Gastrocnemius medialis (tissue), 4 donors: ENCODE measurements at regions not wholly inside any gene's neighbourhood (a gene's known extent, or its start where the extent isn't known, plus 50 kb on each side); places are given as distances from the start of the nearest gene placed in this dataset.

Experiments
- ATAC-seq, 2 donors: fragments of 150-250 bp; one replicate each; pipeline ENCODE4 v1.9.1; 2016
- DNase-seq, 2 donors: peaks; one replicate each; pipeline ENCODE4 v3.0.0-alpha.2; 2019
- H3K27ac ChIP-seq, 4 donors: fragments of 200-600 bp; sonication (generic); 1 replicate in 1 of 4; 2 replicates in 3 of 4; pipeline ENCODE4 v1.5.1; 2016 to 2018; ENCODE audit warnings: mild to moderate bottlenecking in 2 of 4, moderate library complexity in 1 of 4
- H3K27me3 ChIP-seq, 3 donors: fragments of 200-600 bp; sonication (generic) in 2 of 3; 1 replicate in 1 of 3; 2 replicates in 2 of 3; pipeline versions ENCODE4 v1.5.1 to v1.6.0; 2016 to 2019; ENCODE audit warnings: mild to moderate bottlenecking in 1 of 3, moderate library complexity in 1 of 3
- H3K36me3 ChIP-seq, 2 donors: fragments of 200-600 bp; sonication (generic) in 1 of 2; one replicate each; pipeline ENCODE4 v1.5.1; 2017 to 2018
- H3K4me1 ChIP-seq, 2 donors: fragments of 200-600 bp; sonication (generic) in 1 of 2; one replicate each; pipeline ENCODE4 v1.5.1; 2016 to 2017; ENCODE audit warnings: mild to moderate bottlenecking in 2 of 2
- H3K4me3 ChIP-seq, 4 donors: fragments of 200-600 bp; sonication (generic) in 3 of 4; 1 replicate in 1 of 4; 2 replicates in 3 of 4; pipeline ENCODE4 v1.5.1; 2016 to 2019; ENCODE audit warnings: mild to moderate bottlenecking in 2 of 4
- H3K9me3 ChIP-seq, 3 donors: fragments of 200-600 bp; sonication (generic) in 2 of 3; 1 replicate in 1 of 3; 2 replicates in 2 of 3; pipeline ENCODE4 v1.5.1; 2016 to 2019
- CTCF ChIP-seq, 5 experiments: fragments of 450-650 bp in 3 of 5; fragments of 200-600 bp in 2 of 5; sonication (generic) in 2 of 5; IDR thresholded peaks in 4 of 5; conservative IDR thresholded peaks in 1 of 5; 1 replicate in 4 of 5; 2 replicates in 1 of 5; pipeline ENCODE4 v1.5.1; 2016 to 2019; ENCODE audit warnings: antibody characterized with exemption in 5 of 5, mild to moderate bottlenecking in 3 of 5, moderate library complexity in 3 of 5
- POLR2A ChIP-seq, 2 donors: fragments of 450-650 bp; IDR thresholded peaks; one replicate each; pipeline ENCODE4 v1.6.1; 2017; ENCODE audit warnings: antibody characterized with exemption in 2 of 2, mild to moderate bottlenecking in 2 of 2, moderate library complexity in 2 of 2
- in situ Hi-C, 4 donors: fragments of 200-750 bp; cut with MboI; loops; one replicate each; pipeline versions ENCODE4 v1.15.0 to v1.8.0; 2017; ENCODE audit warnings: low sequenced_read_pairs in 4 of 4
- intact Hi-C: fragments of 100-400 bp; cut with DNase I; formaldehyde crosslinking; loops from one replicate; pipeline ENCODE4 v1.15.1; 2023; ENCODE audit warnings: low total_unique reads

DNA sequence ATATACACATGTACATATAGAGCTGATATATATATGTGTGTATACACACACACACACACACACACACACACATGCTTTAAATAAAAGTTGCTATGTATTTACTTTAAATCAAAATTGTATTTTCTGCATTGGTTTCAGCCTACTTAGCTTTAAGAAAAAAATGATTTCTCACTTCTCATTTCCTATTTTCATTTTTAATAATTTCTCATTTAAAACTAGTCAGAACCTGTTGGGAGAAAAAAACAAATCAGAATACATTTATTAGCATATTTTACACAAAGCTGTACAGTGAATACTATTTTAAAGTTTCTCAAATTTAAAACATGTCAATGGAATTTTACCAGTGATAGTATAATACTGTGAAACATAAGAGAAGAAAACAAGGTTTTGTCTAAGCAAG, 681.8 kb downstream of the CENPC start:
- Histone ChIP-seq H3K27me3 (no peaks in the 10 kb centered on the region), H3K4me1 (no peaks in the 10 kb centered on the region), H3K4me3 (no peak overlapping the region), H3K36me3 (no peaks in the 10 kb centered on the region), H3K27ac (no peak overlapping the region), H3K9me3 (no peaks in the 10 kb centered on the region)
- in situ Hi-C loops (no loop called here), intact Hi-C loops (no loop called here)
- no peak for TF ChIP-seq CTCF (IDR thresholded peaks at IDR 0.05 in 4 of 5, conservative IDR thresholded peaks at IDR 0.05 in 1 of 5)
- TF ChIP-seq POLR2A (IDR thresholded peaks at IDR 0.05) = no peak
- ATAC-seq = no peak
- no peak for DNase-seq

DNA sequence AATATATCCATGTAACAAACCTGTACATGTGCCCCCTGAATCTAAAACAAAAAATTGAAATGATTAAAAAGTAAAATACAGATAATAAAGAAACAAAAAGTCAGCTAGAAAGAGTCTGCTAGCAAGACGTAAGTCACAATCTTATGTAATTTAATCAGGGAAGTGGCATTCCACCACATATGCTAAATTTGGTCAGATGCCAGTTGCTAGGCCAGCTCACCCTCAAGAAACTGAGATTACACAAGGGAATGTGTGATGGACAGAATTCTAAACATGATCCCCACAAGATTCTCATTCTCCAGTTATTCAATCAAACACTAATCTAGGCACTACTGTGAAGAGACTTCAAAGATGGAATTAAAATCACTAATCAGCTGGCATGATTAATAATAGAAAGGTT, 689.3 kb downstream of the CENPC start:
- no peak for DNase-seq
- in situ Hi-C loops (no loop called here), intact Hi-C loops (no loop called here)
- Histone ChIP-seq H3K4me1 (no peaks in the 10 kb centered on the region), H3K9me3 (no peaks in the 10 kb centered on the region), H3K27me3 (no peaks in the 10 kb centered on the region), H3K4me3 (no peak overlapping the region), H3K36me3 (no peaks in the 10 kb centered on the region), H3K27ac (no peak overlapping the region)
- TF ChIP-seq CTCF (IDR thresholded peaks at IDR 0.05 in 4 of 5, conservative IDR thresholded peaks at IDR 0.05 in 1 of 5) = no peak
- no peak for TF ChIP-seq POLR2A (IDR thresholded peaks at IDR 0.05)
- no peak for ATAC-seq

- Histone ChIP-seq H3K27me3 (no peaks in the 10 kb centered on the region), H3K4me1 (no peaks in the 10 kb centered on the region), H3K9me3 (no peaks in the 10 kb centered on the region), H3K27ac (no peak overlapping the region), H3K4me3 (no peak overlapping the region), H3K36me3 (no peaks in the 10 kb centered on the region)
- ATAC-seq (no peak), DNase-seq (no peak)
- in situ Hi-C loops = no loop called here
- TF ChIP-seq POLR2A (IDR thresholded peaks at IDR 0.05) = no peak
- TF ChIP-seq CTCF (IDR thresholded peaks at IDR 0.05 in 4 of 5, conservative IDR thresholded peaks at IDR 0.05 in 1 of 5) = no peak
- intact Hi-C loops = no loop called here
These were observed 691.5 kb downstream of the CENPC start for GRCh38 chr4:66853845-66854244.

- no peak for ATAC-seq
- no peak for TF ChIP-seq CTCF (IDR thresholded peaks at IDR 0.05 in 4 of 5, conservative IDR thresholded peaks at IDR 0.05 in 1 of 5)
- no peak for TF ChIP-seq POLR2A (IDR thresholded peaks at IDR 0.05)
These were observed 692.5 kb downstream of the CENPC start for GRCh38 chr4:66852843-66853242.

GRCh38 chr4:66849596-66849995, 695.7 kb downstream of the CENPC start:
- DNase-seq = no peak
- no peaks in the 10 kb centered on the region for H3K27me3 ChIP-seq
- in situ Hi-C loops = no loop called here
- TF ChIP-seq CTCF (IDR thresholded peaks at IDR 0.05 in 4 of 5, conservative IDR thresholded peaks at IDR 0.05 in 1 of 5) (no peak), POLR2A (IDR thresholded peaks at IDR 0.05) (no peak)
- intact Hi-C loops = no loop called here
- no peak overlapping the region for H3K27ac ChIP-seq
- no peaks in the 10 kb centered on the region for H3K4me1 ChIP-seq
- H3K4me3 ChIP-seq = no peak overlapping the region
- no peaks in the 10 kb centered on the region for H3K9me3 ChIP-seq
- ATAC-seq = no peak
- no peaks in the 10 kb centered on the region for H3K36me3 ChIP-seq

More at GRCh38 chr4:66852843-66853242, 692.5 kb downstream of the CENPC start:
- in situ Hi-C loops (no loop called here), intact Hi-C loops (no loop called here)
- Histone ChIP-seq H3K27me3 (no peaks in the 10 kb centered on the region), H3K4me1 (no peaks in the 10 kb centered on the region), H3K4me3 (no peak overlapping the region), H3K27ac (no peak overlapping the region), H3K9me3 (no peaks in the 10 kb centered on the region), H3K36me3 (no peaks in the 10 kb centered on the region)
- DNase-seq = no peak
